ENCODE measurements at regions not wholly inside any gene's neighbourhood (a gene's known extent, or its start where the extent isn't known, plus 50 kb on each side); places are given as distances from the start of the nearest gene placed in this dataset.

GRCh38 chr18:23330423-23330822 lies 122.7 kb upstream of the RIOK3 start:
- Histone ChIP-seq H4K20me1 (ENCODE audit: insufficient read depth, low read length) (no peaks in the 10 kb centered on the region), H3K18ac (ENCODE audit: low read depth, low read length) (no peak overlapping the region), H3K79me1 (ENCODE audit: low read depth in 1 of 2, low read length in 2 of 2) (no peaks in the 10 kb centered on the region), H2AK5ac (ENCODE audit: low read depth, low read length) (no peak overlapping the region), H2BK5ac (ENCODE audit: low read depth, low read length, poor library complexity, severe bottlenecking) (no peak overlapping the region), H3K9me1 (ENCODE audit: insufficient read depth, low read length) (no peaks in the 10 kb centered on the region), H2AK9ac (replicated peaks; ENCODE audit: low read depth, low read length, poor library complexity) (no peak overlapping the region), H2BK120ac (ENCODE audit: low read depth, low read length) (no peak overlapping the region), H4K8ac (ENCODE audit: low read depth in 2 of 2, low read length in 2 of 2) (no peak overlapping the region), H3K4me3 (ENCODE audit: insufficient read depth, low read depth, low read length) (no peak overlapping the region), H3K27ac (ENCODE audit: insufficient read depth, low read length) (no peak overlapping the region), H3K9me3 (ENCODE audit: control insufficient read depth, insufficient read depth, low read length) (no peaks in the 10 kb centered on the region), H4K91ac (ENCODE audit: insufficient read depth, low read depth, low read length) (no peak overlapping the region), H4K5ac (ENCODE audit: low read depth, low read length) (no peak overlapping the region), H3K14ac (replicated peaks; ENCODE audit: low read depth, low read length) (no peak overlapping the region), H3K36me3 (ENCODE audit: control insufficient read depth, insufficient read depth, low read length) (0 out of 2 replicates have a peak, but pooled peaks cover 3% of the 10 kb centered on the region), H3K4me1 (ENCODE audit: control insufficient read depth, insufficient read depth, low read length) (no peaks in the 10 kb centered on the region), H3K4me2 (ENCODE audit: low read depth, low read length) (no peak overlapping the region), H3K9ac (ENCODE audit: low read depth, low read length) (no peak overlapping the region), H3K4ac (ENCODE audit: low read depth, low read length) (no peak overlapping the region), H2BK15ac (ENCODE audit: low read depth, low read length) (no peak overlapping the region), H2BK20ac (ENCODE audit: low read depth, low read length) (no peak overlapping the region), H3K27me3 (ENCODE audit: control insufficient read depth, insufficient read depth, low read length) (no peaks in the 10 kb centered on the region), H3K23ac (ENCODE audit: low read depth, low read length) (no peak overlapping the region), H3K56ac (ENCODE audit: extremely low read depth, insufficient read depth, low read length) (no peak overlapping the region), H2AFZ (replicated peaks; ENCODE audit: low read length, poor library complexity) (no peak overlapping the region)
- in situ Hi-C loops (cut with MboI; ENCODE audit: low sequenced_read_pairs): no loop called here
- ChIA-PET CTCF (no interaction called here), POLR2A (ENCODE audit: unreplicated experiment) (no interaction called here)
- DNase-seq: no peak
- dilution Hi-C loops (cut with HindIII; ENCODE audit: low sequenced_read_pairs, unreplicated experiment): no loop called here
- no peak for ATAC-seq (ENCODE audit: low read depth)
- intact Hi-C loops (cut with micrococcal nuclease): no loop called here
- WGBS, 2 experiments (ENCODE audit: extremely low coverage in 2 of 2, insufficient read length in 1 of 2): no CpG with 5 or more reads among the region's 8 CpGs
- TF ChIP-seq RFX5 (IDR thresholded peaks at IDR 0.05; ENCODE audit: low read depth, low read length): no peak
- TF ChIP-seq CEBPB (IDR thresholded peaks at IDR 0.05; ENCODE audit: low read depth, low read length): no peak
- TF ChIP-seq USF2 (IDR thresholded peaks at IDR 0.05; ENCODE audit: low read depth, low read length): no peak
- TF ChIP-seq FOS (IDR thresholded peaks at IDR 0.05; ENCODE audit: low read depth, low read length): no peak
- no peak for TF ChIP-seq SMC3 (IDR thresholded peaks at IDR 0.05; ENCODE audit: low read depth, low read length)
- TF ChIP-seq BHLHE40 (IDR thresholded peaks at IDR 0.05; ENCODE audit: low read depth, low read length): no peak
- TF ChIP-seq MAFK (IDR thresholded peaks at IDR 0.05; ENCODE audit: low read depth, low read length): no peak
- no peak for TF ChIP-seq MAZ (IDR thresholded peaks at IDR 0.05; ENCODE audit: borderline replicate concordance, low read depth, low read length)
- no peak for TF ChIP-seq RAD21 (IDR thresholded peaks at IDR 0.05; ENCODE audit: low read length)
- TF ChIP-seq CTCF (conservative IDR thresholded peaks at IDR 0.05; ENCODE audit: low read depth, low read length): no peak
- TF ChIP-seq CHD1 (IDR thresholded peaks at IDR 0.05; ENCODE audit: low read depth, low read length): no peak
- no peak for TF ChIP-seq MXI1 (IDR thresholded peaks at IDR 0.05; ENCODE audit: borderline replicate concordance, low read depth, low read length)
- no peak for TF ChIP-seq POLR2A (IDR thresholded peaks at IDR 0.05; ENCODE audit: low read depth, low read length)
- no peak for TF ChIP-seq NFE2L2 (IDR thresholded peaks at IDR 0.05; ENCODE audit: low read depth, low read length)
- BruUV-seq (replicated peaks): no TSS peak

Data from IMR-90 (cell line).